Motor neuron (in vitro differentiated cells): ENCODE measurements at regions not wholly inside any gene's neighbourhood (a gene's known extent, or its start where the extent isn't known, plus 50 kb on each side); places are given as distances from the start of the nearest gene placed in this dataset.
A peak's percentile ranks its signal among the peaks of the same experiment; 100 is the strongest.
"Not testable (repeated sequence)": the region's sequence is repeated elsewhere in the genome, so short reads cannot be mapped to it uniquely, and the experiment has no call there.

ENCODE experiments used
- ATAC-seq, 8 experiments: fragments of 200-7000 bp; cut with Tn5 transposase; replicated peaks in 6 of 8; 2 replicates each; pipeline ENCODE4 v1.8.0; 2021; ENCODE audit warnings: mild to moderate bottlenecking in 8 of 8, moderate library complexity in 8 of 8
- H3K27ac ChIP-seq, 2 donors: fragments of 250-450 bp; sonication (Bioruptor Pico); 2 replicates each; pipeline ENCODE4 v1.9.0; 2021; ENCODE audit warnings: antibody characterized with exemption in 2 of 2, mild to moderate bottlenecking in 2 of 2, moderate library complexity in 1 of 2
- H3K4me1 ChIP-seq, 2 donors: fragments of 250-450 bp; sonication (Bioruptor Pico); replicated peaks in 1 of 2; 2 replicates each; pipeline ENCODE4 v1.6.1; 2021; ENCODE audit warnings: antibody characterized with exemption in 2 of 2, mild to moderate bottlenecking in 2 of 2, moderate library complexity in 1 of 2
- H3K4me3 ChIP-seq, 5 donors: fragments of 250-450 bp; sonication (Bioruptor Pico); 2 replicates each; pipeline ENCODE4 v1.9.0; 2021; ENCODE audit warnings: antibody characterized with exemption in 5 of 5, mild to moderate bottlenecking in 5 of 5, moderate library complexity in 4 of 5
- WGBS, 10 experiments: fragments of 450-650 bp; shearing (Covaris generic); methylation state at CpG; one replicate each; pipeline ENCODE4 v1.0.0; 2022; 5-methylcytosine and 5-hydroxymethylcytosine counted together
- in situ Hi-C, 9 experiments: fragments of 400-800 bp; cut with MboI; loops; one replicate each; pipeline ENCODE4 v1.15.0; 2021; ENCODE audit warnings: low sequenced_read_pairs in 9 of 9, low pct_unique_long_range_greater_than_20kb in 2 of 9; ENCODE audit not compliant: unreplicated experiment in 9 of 9

DNA sequence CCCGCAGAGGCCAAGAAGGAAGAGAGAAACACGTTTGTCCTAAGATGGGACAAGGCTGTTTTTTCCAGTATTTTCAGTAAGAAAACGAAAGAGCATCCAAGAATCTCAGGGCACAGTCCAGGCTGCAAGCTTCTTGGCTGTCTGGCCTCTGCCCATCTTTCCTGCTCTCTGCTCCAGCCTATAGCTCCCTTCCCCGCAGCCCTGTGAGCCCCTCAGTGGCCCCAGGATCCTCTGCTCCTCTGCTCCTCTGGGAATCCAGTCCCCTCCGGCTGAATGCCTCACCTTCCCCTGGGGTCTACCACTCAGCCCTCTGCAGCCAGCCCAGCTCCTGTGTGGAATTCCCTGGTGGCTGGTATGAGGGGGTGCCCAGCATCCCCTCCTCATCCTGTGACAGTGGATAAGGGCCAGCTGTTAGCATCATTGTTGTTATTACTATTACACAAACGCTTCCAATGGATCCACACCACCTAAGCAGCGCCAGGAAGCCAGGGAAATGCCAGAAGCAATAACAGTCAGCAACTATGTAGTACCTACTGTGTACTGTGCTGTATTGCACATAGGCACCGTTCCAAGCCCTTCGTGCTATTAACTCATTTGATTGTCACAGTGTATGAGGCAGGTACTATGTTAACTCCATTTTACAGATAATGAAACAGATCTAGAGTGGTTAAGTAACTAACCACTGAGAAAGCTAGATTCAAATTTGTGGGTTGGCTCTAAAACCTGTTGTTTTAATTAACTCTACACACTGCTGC, 60.3 kb upstream of the PTPN1 start:
- Histone ChIP-seq H3K4me1 (peaks cover 0 to 4% of the 10 kb centered on the region in 2 donors), H3K27ac (no peak overlapping the region)
- ATAC-seq, result no peak

DNA sequence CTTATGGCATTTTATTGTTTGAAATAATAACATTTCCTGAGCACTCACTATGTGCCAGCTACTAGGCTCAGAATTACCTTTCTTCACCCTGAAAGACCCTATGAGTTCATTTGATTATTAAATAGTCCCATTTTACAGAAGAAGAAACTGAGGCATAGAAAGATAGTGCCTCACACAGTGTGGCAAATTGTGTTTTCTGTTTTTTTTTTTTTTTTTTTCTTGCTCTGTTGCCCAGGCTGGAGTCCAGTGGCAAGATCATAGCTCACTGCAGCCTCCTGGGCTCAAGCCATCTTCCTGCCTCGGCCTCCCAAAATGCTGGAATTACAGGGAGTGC, 59.7 kb upstream of the PTPN1 start:
- Histone ChIP-seq H3K4me1 (peaks cover 0 to 4% of the 10 kb centered on the region in 2 donors), H3K4me3 (no peak overlapping the region), H3K27ac (no peak overlapping the region)
- 50 to 100% (median 95%) methylated on average over 1 of the region's 1 CpG; no CpG with 5 or more reads in 2 of the 10 experiments for WGBS, 10 experiments
- in situ Hi-C loops, result loop anchor here in 1 of 9 experiments (25.0 kb wide), 1 partner anchor 263 kb away; the partner anchor contains the start of gene CEBPB
- ATAC-seq, result no peak

More for the DNA sequence above, 60.3 kb upstream of the PTPN1 start:
- H3K4me3 ChIP-seq, result no peak overlapping the region
- 40 to 100% (median 68%) methylated on average over 1 to 6 of the region's 9 CpGs; no CpG with 5 or more reads in 1 of the 10 experiments for whole genome bisulfite sequencing, 10 experiments
- in situ Hi-C loops, result loop anchor here in 1 of 9 experiments (25.0 kb wide), 1 partner anchor 263 kb away; the partner anchor contains the start of gene CEBPB

DNA sequence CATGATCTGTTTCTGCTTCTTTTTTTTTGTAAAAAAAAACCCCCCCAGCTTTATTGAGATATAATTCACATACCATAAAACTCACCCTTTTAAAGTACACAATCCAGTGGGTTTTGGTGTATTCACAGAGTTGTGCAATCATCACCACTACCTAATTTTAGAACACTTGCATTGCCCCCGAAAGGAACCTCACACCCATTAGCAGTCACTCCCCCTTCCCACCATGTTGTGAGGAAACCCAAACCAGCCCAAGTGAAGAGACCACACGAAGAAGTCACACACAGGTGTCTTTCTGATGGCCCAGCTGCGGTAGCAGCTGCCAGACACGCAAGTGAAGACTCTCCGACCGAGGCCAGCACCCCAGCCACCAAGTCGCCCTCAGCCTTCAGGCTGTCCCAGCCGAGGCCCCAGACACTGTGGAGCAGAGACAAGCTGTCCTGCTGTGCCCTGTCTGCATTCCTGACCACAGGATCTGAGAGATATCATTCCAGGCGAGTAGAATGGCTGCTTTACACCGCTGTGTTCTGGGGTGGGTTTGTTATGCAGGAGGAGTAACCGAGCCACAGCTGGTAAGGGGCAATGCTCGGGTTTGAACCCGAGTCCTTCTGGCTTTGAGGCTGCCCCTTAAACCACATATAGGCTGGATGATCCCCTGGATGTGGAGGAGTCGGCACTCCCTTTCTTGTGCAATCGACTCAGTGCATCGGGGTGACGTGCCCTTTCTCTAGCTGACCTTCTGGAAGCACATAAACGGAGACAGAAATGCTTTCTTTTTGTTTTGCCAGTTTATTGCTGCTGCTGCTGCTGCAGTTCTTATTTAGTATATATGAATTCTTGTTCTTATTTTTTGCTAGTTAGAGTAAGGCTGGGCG, 59.1 kb upstream of the PTPN1 start:
- H3K4me1 ChIP-seq, result peaks cover 0 to 4% of the 10 kb centered on the region in 2 donors
- in situ Hi-C loops, result loop anchor here in 1 of 9 experiments (25.0 kb wide), 1 partner anchor 264 kb away; the partner anchor contains the start of gene CEBPB
- 7 to 100% (median 41%) methylated on average over 1 to 13 of the region's 19 CpGs; no CpG with 5 or more reads in 1 of the 10 experiments for WGBS, 10 experiments
- no peak overlapping the region for H3K4me3 ChIP-seq
- H3K27ac ChIP-seq, result no peak overlapping the region
- peak; percentile 19 to 76 (median 62) for ATAC-seq

DNA sequence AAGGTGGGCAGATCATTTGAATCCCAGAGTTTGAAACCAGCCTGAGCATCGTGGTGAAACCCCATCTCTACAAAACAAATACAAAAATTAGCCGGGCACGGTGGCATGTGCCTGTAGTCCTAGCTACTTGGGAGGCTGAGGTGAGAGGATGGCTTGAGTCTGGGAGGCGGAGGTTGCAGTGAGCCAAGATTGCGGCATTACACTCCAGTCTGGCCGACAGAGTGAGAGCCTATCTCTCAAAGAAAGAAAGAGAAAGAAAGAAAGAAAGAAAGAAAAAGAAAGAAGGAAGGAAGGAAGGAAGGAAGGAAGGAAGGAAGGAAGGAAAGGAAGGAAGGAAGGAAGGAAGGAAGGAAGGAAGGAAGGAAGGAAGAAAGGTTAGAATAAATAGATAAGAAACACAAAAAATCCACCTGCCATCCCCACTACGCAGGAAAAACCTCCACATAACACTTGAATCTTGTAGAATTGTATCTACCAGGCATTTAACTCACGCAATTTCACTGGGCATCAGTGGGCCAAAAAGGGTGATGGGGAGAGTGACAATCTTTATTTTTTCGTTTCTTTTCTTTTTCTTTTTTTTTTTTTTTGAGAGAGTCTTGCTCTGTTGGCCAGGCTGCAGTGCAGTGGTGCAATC, 58.3 kb upstream of the PTPN1 start:
- in situ Hi-C loops, result loop anchor here in 1 of 9 experiments (25.0 kb wide), 1 partner anchor 265 kb away; the partner anchor contains the start of gene CEBPB
- not testable (repeated sequence) for H3K27ac ChIP-seq, H3K4me3 ChIP-seq, ATAC-seq, H3K4me1 ChIP-seq
- 46 to 100% (median 75%) methylated on average over 2 to 7 of the region's 9 CpGs; no CpG with 5 or more reads in 2 of the 10 experiments for WGBS, 10 experiments

DNA sequence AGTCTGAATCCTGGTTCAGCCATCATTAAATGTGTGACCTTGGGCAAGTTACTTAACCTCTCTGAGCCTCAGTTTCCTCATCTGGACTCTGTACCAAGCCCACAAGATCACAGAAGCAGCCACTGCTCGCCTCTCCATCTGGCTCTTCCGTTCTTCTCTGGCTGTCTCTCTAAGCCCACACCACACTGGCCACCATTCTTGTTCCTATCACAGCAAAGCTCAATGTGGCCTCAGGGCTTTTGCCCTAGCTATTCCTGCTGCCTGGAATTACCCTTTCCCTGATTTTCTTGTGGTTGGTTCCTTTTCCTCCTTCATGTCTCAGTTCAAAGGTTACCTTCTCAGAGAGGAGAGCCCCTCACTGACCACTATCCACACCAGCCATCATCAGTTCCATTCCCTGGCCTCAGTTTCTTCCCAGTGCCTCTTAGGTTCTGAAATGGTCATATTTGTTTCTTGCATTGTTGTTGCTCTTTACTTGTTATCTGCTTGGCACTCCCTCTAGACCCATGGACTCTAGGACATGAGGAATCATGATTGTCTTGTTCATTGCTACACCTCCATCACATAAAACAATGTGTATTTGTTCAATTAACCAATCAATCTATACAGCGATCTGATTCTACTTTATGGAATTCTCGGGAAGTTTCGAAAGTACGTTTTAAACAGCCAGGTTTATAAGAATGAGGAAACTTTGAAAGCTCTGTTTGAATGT, 56.5 kb upstream of the PTPN1 start:
- Histone ChIP-seq H3K4me3 (no peak overlapping the region), H3K27ac (no peak overlapping the region), H3K4me1 (peaks cover 0 to 4% of the 10 kb centered on the region in 2 donors)
- in situ Hi-C loops, result loop anchor here in 1 of 9 experiments (25.0 kb wide), 1 partner anchor 266 kb away; the partner anchor contains the start of gene CEBPB
- 54 to 92% (median 77%) methylated on average over 2 to 6 of the region's 6 CpGs; no CpG with 5 or more reads in 2 of the 10 experiments for WGBS, 10 experiments
- no peak for ATAC-seq

DNA sequence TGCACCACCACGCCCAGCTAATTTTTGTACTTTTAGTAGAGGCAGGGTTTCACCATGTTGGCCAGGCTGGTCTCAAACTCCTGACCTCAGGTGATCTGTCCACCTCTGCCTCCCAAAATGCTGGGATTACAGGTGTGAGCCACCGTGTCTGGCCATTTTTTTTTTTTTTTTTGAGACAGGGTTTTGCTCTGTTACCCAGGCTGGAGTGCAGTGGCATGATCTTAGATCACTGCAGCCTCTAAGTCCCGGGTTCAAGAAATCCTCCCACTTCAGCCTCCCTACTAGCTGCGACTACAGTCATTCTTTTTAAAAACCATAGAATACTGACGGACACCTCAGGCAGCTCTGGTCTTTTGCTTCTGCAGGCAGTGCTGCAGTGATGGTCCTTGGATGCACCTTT, 54.9 kb upstream of the PTPN1 start:
- H3K27ac ChIP-seq, H3K4me3 ChIP-seq, ATAC-seq, H3K4me1 ChIP-seq: not testable (repeated sequence)
- in situ Hi-C loops, result loop anchor here in 1 of 9 experiments (25.0 kb wide), 1 partner anchor 268 kb away; the partner anchor contains the start of gene CEBPB
- WGBS, 10 experiments, result 80 to 100% (median 90%) methylated on average over 1 to 4 of the region's 5 CpGs; no CpG with 5 or more reads in 4 of the 10 experiments

DNA sequence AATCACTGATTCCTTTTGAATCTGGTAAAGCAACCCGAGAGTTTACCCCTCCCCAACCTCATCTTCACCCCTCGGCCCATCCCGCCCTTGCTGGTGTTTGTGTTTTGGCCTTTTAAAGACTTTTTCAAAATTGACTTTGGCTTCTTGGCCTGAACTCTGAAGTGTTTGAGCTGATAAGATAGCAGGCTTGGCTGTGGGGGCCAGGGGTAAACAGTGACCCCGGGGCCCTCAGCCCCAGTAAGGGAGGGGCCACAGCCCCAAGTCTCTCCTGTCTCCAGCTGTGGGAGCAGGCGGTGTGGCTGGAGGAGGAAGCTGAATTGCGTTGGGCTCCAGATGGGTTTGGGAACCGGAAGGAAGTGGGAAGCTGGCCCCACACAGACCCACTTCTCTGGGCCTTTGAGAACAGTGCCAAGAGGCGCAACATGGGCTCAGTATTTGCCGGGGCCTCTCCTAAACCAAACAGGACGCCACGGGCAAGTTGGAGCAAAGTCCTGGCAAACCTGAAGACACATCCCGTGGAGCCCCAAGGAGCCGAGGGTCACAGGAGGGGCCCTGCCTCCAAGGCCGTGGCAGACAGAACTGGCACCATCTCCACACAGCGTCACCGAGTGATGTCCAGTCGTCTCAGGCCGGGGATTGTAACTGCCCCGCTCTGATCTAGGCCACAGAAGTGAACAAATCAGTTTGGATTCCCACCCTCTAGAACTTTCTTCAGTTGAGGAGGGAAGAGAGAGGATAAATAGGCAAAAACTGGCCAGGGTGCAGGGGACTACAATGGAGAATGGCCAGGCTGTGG, 54.3 kb upstream of the PTPN1 start:
- peaks cover 0 to 6% of the 10 kb centered on the region in 2 donors for H3K4me1 ChIP-seq
- no peak overlapping the region for H3K27ac ChIP-seq
- in situ Hi-C loops, result loop anchor here in 1 of 9 experiments (25.0 kb wide), 1 partner anchor 269 kb away; the partner anchor contains the start of gene CEBPB
- no peak overlapping the region for H3K4me3 ChIP-seq
- ATAC-seq, result no peak
- 80 to 100% (median 86%) methylated on average over 1 to 7 of the region's 19 CpGs; no CpG with 5 or more reads in 6 of the 10 experiments for WGBS, 10 experiments

DNA sequence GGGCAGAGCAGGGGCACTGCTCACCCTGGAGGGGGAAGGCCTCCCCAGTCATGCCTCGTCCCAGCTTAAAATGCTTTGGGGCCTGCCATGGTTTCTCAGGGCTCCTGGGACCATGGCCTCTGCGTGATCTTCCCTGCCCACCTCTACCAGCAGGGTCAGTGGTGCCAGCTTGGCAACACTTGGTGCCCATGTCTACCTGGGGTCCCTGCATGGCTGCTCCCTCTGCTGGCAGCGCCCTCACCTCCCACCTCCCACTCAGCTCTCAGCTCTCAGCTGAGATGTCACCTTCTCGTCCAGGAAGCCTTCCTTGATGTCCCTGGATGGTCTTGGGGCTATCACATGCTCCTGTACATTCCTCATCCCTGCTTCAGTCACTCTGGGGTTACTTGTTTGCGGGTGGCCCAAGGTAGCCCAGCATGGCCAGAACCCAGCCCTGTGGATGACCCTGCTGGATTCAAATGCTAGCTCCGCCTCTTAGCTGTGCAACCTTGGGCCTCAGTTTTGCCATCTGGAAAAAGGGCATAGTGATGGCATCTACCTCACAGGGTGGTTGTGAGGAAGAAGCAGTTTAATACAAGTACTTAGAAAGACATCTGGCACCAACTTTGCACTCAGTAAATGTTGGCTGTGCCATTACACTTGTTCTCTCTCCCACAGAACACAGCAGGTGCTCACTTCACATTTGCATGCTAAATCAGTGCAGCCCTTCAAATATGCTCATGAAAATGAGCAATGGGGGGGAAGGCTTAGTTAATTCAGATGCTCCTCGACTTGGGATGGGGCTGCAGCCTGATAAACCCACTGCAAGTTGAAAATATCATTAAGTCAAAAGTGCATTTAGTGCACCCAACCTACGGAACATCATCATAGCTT, 53.5 kb upstream of the PTPN1 start:
- ATAC-seq, result no peak
- in situ Hi-C loops, result loop anchor here in 1 of 9 experiments (25.0 kb wide), 1 partner anchor 269 kb away; the partner anchor contains the start of gene CEBPB
- WGBS, 10 experiments, result 33 to 84% (median 76%) methylated on average over 1 to 4 of the region's 8 CpGs

DNA sequence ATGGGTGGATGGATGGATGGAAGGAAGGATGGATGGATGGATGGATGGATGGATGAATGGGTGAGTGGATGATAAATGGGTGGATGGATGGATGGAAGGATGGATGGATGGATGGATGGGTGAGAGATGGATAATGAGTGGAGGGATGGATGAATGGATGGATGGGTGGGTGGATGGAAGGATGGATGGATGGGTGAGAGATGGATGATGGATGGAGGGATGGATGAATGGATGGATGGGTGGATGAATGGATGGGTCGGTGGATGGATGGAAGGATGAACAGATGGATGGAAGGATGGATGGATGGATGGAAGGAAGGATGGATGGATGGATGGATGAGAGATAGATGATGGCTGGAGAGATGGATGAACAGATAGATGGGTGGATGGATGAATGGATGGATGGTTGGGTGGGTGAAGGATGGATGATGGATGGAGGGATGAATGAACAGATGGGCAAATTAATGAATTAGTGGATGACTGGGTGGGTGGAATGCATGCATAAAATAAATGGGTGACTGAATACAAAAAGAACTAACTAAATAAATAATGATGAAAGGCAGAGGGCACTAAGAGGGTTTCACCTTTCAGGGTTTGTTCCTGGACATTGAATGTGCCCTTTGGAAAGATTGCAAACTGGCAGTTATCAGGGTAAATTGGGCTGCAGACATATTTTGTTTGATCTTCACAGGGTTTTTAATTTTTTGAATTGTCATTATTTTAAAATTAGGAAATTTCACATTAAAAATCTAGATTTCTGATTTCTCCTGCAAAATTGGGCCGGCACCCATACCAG, 50.9 kb upstream of the PTPN1 start:
- Histone ChIP-seq H3K4me3 (no peak overlapping the region), H3K27ac (no peak overlapping the region), H3K4me1 (peaks cover 0 to 2% of the 10 kb centered on the region in 2 donors)
- WGBS, 10 experiments, result 73 to 100% (median 90%) methylated on average over 1 to 2 of the region's 2 CpGs
- ATAC-seq, result no peak
- in situ Hi-C loops, result loop anchor here in 1 of 9 experiments (25.0 kb wide), 1 partner anchor 272 kb away; the partner anchor contains the start of gene CEBPB

More for the DNA sequence above, 53.5 kb upstream of the PTPN1 start:
- no peak overlapping the region for H3K27ac ChIP-seq
- H3K4me1 ChIP-seq, result peaks cover 0 to 2% of the 10 kb centered on the region in 2 donors
- H3K4me3 ChIP-seq, result no peak overlapping the region

DNA sequence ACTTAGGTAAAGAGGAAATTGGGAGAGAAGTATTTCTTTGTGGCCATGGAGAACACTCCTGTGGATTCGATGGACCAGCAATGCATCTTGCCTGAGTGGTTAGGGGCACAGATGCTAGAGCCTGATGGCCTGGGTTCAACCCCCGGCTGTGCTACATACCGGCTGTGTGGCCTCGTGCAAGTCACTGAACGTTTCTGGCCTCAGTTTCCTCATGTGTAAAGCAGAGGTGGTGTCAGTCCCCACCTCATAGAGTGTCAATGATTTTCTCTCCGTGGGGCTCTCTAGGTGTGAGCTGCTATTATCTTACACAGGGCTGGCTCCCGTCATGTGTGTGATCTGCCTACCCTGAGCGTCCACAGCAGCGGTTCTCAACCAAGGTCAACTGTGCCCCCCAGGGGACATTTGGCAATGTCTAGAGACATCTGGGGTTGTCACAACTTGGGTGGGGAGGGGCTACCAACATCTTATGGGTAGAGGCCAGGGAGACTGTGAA, 50.0 kb upstream of the PTPN1 start:
- H3K27ac ChIP-seq, result no peak overlapping the region
- in situ Hi-C loops, result loop anchor here (5.0 to 25.0 kb wide), 4 partner anchors 273 to 278 kb away; partner anchors contain the start of gene CEBPB (in 1 of the 9)
- ATAC-seq, result peak in 2 of 8 experiments; percentile 20 to 36
- H3K4me3 ChIP-seq, result no peak overlapping the region
- peaks cover 0 to 2% of the 10 kb centered on the region in 2 donors for H3K4me1 ChIP-seq
- WGBS, 10 experiments, result 60 to 100% (median 89%) methylated on average over 1 to 5 of the region's 9 CpGs; no CpG with 5 or more reads in 2 of the 10 experiments
